ENCODE measurements at regions not wholly inside any gene's neighbourhood (a gene's known extent, or its start where the extent isn't known, plus 50 kb on each side); places are given as distances from the start of the nearest gene placed in this dataset.
"Not testable (repeated sequence)": the region's sequence is repeated elsewhere in the genome, so short reads cannot be mapped to it uniquely, and the experiment has no call there.

- no peak for DNase-seq
Observed at GRCh38 chr2:123493687-123494086, 531.4 kb upstream of the CNTNAP5 start.

- DNase-seq = no peak
Observed at GRCh38 chr2:123495241-123495640, 529.8 kb upstream of the CNTNAP5 start.

- no peak for DNase-seq
Observed at GRCh38 chr2:123500346-123500745, 524.7 kb upstream of the CNTNAP5 start.

- DNase-seq = no peak
Observed at GRCh38 chr2:123500988-123501387, 524.1 kb upstream of the CNTNAP5 start.

- DNase-seq = no peak
Observed at GRCh38 chr2:123502931-123503330, 522.2 kb upstream of the CNTNAP5 start.

- DNase-seq = no peak
Observed at GRCh38 chr2:123512547-123512946, 512.5 kb upstream of the CNTNAP5 start.

GRCh38 chr2:123513351-123513750 is 511.7 kb upstream of the CNTNAP5 start:
- peak; percentile 61 for DNase-seq

- DNase-seq = no peak
Observed at GRCh38 chr2:123514613-123515207, 510.4 kb upstream of the CNTNAP5 start.

- DNase-seq = no peak
Observed at GRCh38 chr2:123518367-123518766, 506.7 kb upstream of the CNTNAP5 start.

GRCh38 chr2:123521854-123522253 is 503.2 kb upstream of the CNTNAP5 start:
- no peak for DNase-seq

GRCh38 chr2:123522498-123522897 is 502.6 kb upstream of the CNTNAP5 start:
- DNase-seq = not testable (repeated sequence)

- no peak for DNase-seq
Observed at GRCh38 chr2:123528996-123529707, 495.9 kb upstream of the CNTNAP5 start.

GRCh38 chr2:123530004-123530403 is 495.1 kb upstream of the CNTNAP5 start:
- DNase-seq = no peak

- no peak for DNase-seq
Observed at GRCh38 chr2:123532126-123532525, 493.0 kb upstream of the CNTNAP5 start.

- DNase-seq = no peak
Observed at GRCh38 chr2:123532994-123533393, 492.1 kb upstream of the CNTNAP5 start.

- no peak for DNase-seq
Observed at GRCh38 chr2:123540291-123540690, 484.8 kb upstream of the CNTNAP5 start.

GRCh38 chr2:123546353-123546752 is 478.7 kb upstream of the CNTNAP5 start:
- no peak for DNase-seq

- DNase-seq = no peak
Observed at GRCh38 chr2:123563515-123563914, 461.6 kb upstream of the CNTNAP5 start.

GRCh38 chr2:123566291-123566946 is 458.7 kb upstream of the CNTNAP5 start:
- DNase-seq = no peak

- no peak for DNase-seq
Observed at GRCh38 chr2:123578016-123578415, 447.1 kb upstream of the CNTNAP5 start.

GRCh38 chr2:123596621-123597020 is 428.5 kb upstream of the CNTNAP5 start:
- no peak for DNase-seq

GRCh38 chr2:123597988-123598387 is 427.1 kb upstream of the CNTNAP5 start:
- DNase-seq = no peak

GRCh38 chr2:123606631-123607030 is 418.5 kb upstream of the CNTNAP5 start:
- no peak for DNase-seq

GRCh38 chr2:123609077-123609476 is 416.0 kb upstream of the CNTNAP5 start:
- DNase-seq = no peak
